ENCODE measurements at regions not wholly inside any gene's neighbourhood (a gene's known extent, or its start where the extent isn't known, plus 50 kb on each side); places are given as distances from the start of the nearest gene placed in this dataset.
"Not testable (repeated sequence)": the region's sequence is repeated elsewhere in the genome, so short reads cannot be mapped to it uniquely, and the experiment has no call there.

- DNase-seq, result peak in 1 of 3 donors; percentile 19
These were observed 197.4 kb downstream of the DUSP6 start for GRCh38 chr12:89154743-89155499.

GRCh38 chr12:89153341-89153740 is 199.0 kb downstream of the DUSP6 start:
- DNase-seq, result peak in 2 of 3 donors; percentile 24 to 35

- DNase-seq, result no peak
These were observed 200.8 kb downstream of the DUSP6 start for GRCh38 chr12:89151536-89151935.

GRCh38 chr12:89150789-89151188 is 201.5 kb downstream of the DUSP6 start:
- DNase-seq, result not testable (repeated sequence)

- no peak for DNase-seq
These were observed 211.6 kb downstream of the DUSP6 start for GRCh38 chr12:89140602-89141238.

GRCh38 chr12:89140141-89140540 is 212.2 kb downstream of the DUSP6 start:
- DNase-seq, result no peak

GRCh38 chr12:89139390-89139789 is 212.9 kb downstream of the DUSP6 start:
- DNase-seq, result no peak

- DNase-seq, result peak in 2 of 3 donors; percentile 31 to 38
These were observed 214.1 kb downstream of the DUSP6 start for GRCh38 chr12:89138048-89138852.

- peak; percentile 71 to 89 (median 88) for DNase-seq
These were observed 216.2 kb downstream of the DUSP6 start for GRCh38 chr12:89135976-89136634.

- DNase-seq, result no peak
These were observed 218.0 kb downstream of the DUSP6 start for GRCh38 chr12:89134213-89134770.

GRCh38 chr12:89129167-89129870 is 223.0 kb downstream of the DUSP6 start:
- no peak for DNase-seq

GRCh38 chr12:89126712-89127111 is 225.6 kb downstream of the DUSP6 start:
- DNase-seq, result peak; percentile 35 to 78 (median 68)

- DNase-seq, result no peak
These were observed 229.4 kb downstream of the DUSP6 start for GRCh38 chr12:89122852-89123251.

- DNase-seq, result peak in 2 of 3 donors; percentile 18 to 28
These were observed 234.8 kb downstream of the DUSP6 start for GRCh38 chr12:89117448-89118034.

- no peak for DNase-seq
These were observed 240.3 kb downstream of the DUSP6 start for GRCh38 chr12:89111964-89112363.

- no peak for DNase-seq
These were observed 244.0 kb downstream of the DUSP6 start for GRCh38 chr12:89108265-89108664.

- no peak for DNase-seq
These were observed 245.4 kb downstream of the DUSP6 start for GRCh38 chr12:89106950-89107349.

GRCh38 chr12:89105243-89105642 is 247.1 kb downstream of the DUSP6 start:
- no peak for DNase-seq

GRCh38 chr12:89103831-89104230 is 248.5 kb downstream of the DUSP6 start:
- no peak for DNase-seq

GRCh38 chr12:89101440-89101839 is 250.9 kb downstream of the DUSP6 start:
- DNase-seq, result no peak

GRCh38 chr12:89098441-89099112 is 253.7 kb downstream of the DUSP6 start:
- peak in 1 of 3 donors; percentile 44 for DNase-seq

All from suppressor macrophage treated with lipopolysaccharide for 1 hour (primary cell).